IgD-negative memory B cell (primary cell): ENCODE measurements at regions not wholly inside any gene's neighbourhood (a gene's known extent, or its start where the extent isn't known, plus 50 kb on each side); places are given as distances from the start of the nearest gene placed in this dataset.
"Not testable (repeated sequence)": the region's sequence is repeated elsewhere in the genome, so short reads cannot be mapped to it uniquely, and the experiment has no call there.

ENCODE experiments used
- H3K27ac Mint-ChIP-seq, 3 donors: one replicate each; pipeline ENCODE4 v1.8.0; 2020 to 2022; ENCODE audit warnings: mild to moderate bottlenecking in 3 of 3, mixed read lengths in 3 of 3, moderate library complexity in 1 of 3
- H3K27me3 Mint-ChIP-seq: one replicate; pipeline ENCODE4 v1.8.0; 2021; ENCODE audit warnings: mixed read lengths
- H3K36me3 Mint-ChIP-seq: one replicate; pipeline ENCODE4 v1.8.0; 2020; ENCODE audit warnings: mild to moderate bottlenecking, mixed read lengths
- H3K4me1 Mint-ChIP-seq, 3 donors: one replicate each; pipeline ENCODE4 v1.8.0; 2020 to 2022; ENCODE audit warnings: mixed read lengths in 3 of 3, mild to moderate bottlenecking in 1 of 3
- H3K4me3 Mint-ChIP-seq, 4 donors: one replicate each; pipeline ENCODE4 v1.8.0; 2020 to 2022; ENCODE audit warnings: mild to moderate bottlenecking in 4 of 4, mixed read lengths in 4 of 4, moderate library complexity in 3 of 4
- H3K9me3 Mint-ChIP-seq, 3 donors: one replicate each; pipeline ENCODE4 v1.8.0; 2020 to 2021; ENCODE audit warnings: mixed read lengths in 3 of 3, mild to moderate bottlenecking in 1 of 3

DNA sequence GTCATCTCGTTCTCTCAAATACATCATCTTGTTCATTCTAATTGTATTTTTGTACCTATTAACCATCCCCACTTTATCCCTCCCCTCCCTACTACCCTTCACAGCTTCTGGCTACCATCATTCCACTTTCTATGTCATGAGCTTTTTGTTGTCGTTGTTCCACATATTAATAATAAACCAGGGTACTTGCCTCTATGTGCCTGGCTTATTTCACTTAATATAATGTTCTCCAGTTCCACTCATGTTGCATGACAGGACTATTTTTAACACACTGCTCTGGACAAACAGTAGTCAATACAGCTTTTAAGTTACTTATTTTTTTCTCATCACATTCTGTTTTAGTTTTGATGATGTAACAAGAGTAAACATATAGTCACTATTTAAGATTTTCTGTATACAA, 872.3 kb downstream of the SLITRK1 start:
- Mint-ChIP-seq H3K4me1 (no peaks in the 10 kb centered on the region), H3K27me3 (no peaks in the 10 kb centered on the region), H3K9me3 (peaks cover 1 to 8% (median 2%) of the 10 kb centered on the region in 3 donors), H3K4me3 (no peak overlapping the region), H3K27ac (no peak overlapping the region), H3K36me3 (no peaks in the 10 kb centered on the region)

DNA sequence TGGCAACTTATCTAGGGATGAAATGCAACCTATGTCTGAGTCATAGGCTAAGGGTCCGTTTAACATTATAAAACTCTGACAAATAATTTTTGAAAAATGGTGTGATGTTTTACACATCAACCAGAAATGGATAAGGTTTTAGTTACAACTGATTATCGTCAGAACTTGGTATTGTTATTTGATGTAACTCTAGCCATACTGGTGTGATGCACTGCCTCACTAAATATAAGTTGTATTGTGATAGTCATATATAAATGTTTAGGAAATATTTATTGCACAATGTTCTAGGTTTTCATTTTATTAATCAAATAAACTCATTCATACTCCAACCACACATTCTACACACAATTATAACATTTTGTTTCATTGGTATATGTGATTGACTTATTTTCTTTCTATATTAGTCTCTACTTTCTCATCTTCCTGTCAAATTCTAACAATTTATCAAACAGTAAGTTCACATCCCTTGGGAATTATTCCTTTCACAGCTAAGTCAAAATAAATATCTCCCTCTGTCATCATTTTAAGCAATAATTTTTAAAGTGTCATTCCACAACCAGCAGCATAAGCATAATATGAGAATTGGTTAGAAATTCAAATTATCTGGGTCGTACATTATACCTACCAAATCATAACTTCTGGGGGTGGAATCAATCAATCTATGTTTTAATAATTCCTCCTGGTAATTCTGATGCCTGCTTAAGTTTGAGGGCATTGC, 873.9 kb downstream of the SLITRK1 start:
- Mint-ChIP-seq H3K27me3 (no peaks in the 10 kb centered on the region), H3K4me1 (no peaks in the 10 kb centered on the region), H3K9me3 (peaks cover 1 to 12% (median 2%) of the 10 kb centered on the region in 3 donors), H3K27ac (no peak overlapping the region), H3K36me3 (no peaks in the 10 kb centered on the region), H3K4me3 (no peak overlapping the region)

DNA sequence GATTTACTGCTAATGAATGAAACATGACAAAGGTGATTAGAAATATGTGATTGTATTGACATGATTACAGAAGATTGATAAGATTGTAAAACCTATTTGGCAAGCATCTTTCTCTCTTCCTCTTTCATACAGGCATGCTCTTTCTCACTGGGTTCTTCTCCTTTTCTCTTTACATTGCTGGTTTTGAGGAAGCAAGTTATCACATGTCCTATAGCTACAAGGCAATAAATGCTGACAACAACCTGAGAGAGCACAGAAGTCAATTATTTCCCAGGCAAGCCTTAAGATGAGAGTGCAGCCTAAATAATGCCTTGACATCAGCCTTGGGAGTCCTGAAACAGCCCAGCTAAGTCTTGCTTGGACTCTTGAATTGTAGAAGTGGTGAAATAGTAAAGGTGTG, 875.0 kb downstream of the SLITRK1 start:
- Mint-ChIP-seq H3K9me3 (peaks cover 1 to 16% (median 2%) of the 10 kb centered on the region in 3 donors), H3K27me3 (no peaks in the 10 kb centered on the region), H3K4me1 (peaks cover 0 to 1% (median 0%) of the 10 kb centered on the region in 3 donors), H3K36me3 (no peaks in the 10 kb centered on the region), H3K4me3 (peak overlapping the region in 1 of 4 donors; percentile 56), H3K27ac (no peak overlapping the region)

DNA sequence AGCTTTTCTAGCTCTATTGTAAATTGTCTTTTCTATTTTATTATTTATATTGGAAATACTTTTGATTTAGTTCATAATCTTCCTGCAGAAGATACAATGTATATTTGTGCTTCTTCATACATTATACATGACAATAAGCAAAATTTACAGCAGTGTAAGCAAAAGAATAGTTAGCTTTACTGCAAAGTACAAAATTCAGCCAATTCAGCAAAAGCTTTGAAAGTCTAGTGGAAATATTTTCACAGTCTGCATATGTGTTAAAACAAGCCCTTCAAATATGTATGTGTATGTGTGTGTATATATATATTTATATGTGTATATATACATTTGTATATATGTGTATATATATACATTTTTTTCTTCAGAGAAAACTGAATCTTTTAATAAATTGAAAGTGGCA, 879.1 kb downstream of the SLITRK1 start:
- H3K9me3 Mint-ChIP-seq: peaks cover 0 to 11% (median 5%) of the 10 kb centered on the region in 3 donors
- H3K4me3 Mint-ChIP-seq: no peak overlapping the region
- H3K36me3 Mint-ChIP-seq: no peaks in the 10 kb centered on the region
- H3K27ac Mint-ChIP-seq: no peak overlapping the region
- no peaks in the 10 kb centered on the region for H3K27me3 Mint-ChIP-seq
- H3K4me1 Mint-ChIP-seq: peaks cover 0 to 1% (median 0%) of the 10 kb centered on the region in 3 donors

DNA sequence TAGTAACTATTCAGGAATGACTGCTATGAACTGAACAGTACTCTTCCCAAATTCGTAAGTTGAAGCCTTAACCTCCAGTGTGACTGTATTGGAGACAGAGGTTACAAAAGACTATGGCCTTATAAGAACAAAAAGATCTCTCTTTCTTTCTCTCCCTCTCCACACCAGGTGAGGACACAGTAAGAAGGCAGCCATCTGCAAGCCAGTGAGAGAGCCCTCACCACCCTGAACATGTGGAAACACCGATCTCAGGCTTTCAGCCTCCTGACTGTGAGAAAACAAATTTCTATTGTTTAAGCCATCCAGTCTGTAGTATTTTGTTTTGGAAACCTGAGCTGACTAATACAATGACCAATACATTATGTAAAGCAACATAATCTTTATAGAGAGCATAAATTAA, 888.9 kb downstream of the SLITRK1 start:
- Mint-ChIP-seq H3K27me3 (no peaks in the 10 kb centered on the region), H3K4me3 (no peak overlapping the region), H3K9me3 (peaks cover 0 to 4% (median 2%) of the 10 kb centered on the region in 3 donors), H3K4me1 (no peaks in the 10 kb centered on the region), H3K27ac (no peak overlapping the region), H3K36me3 (no peaks in the 10 kb centered on the region)

DNA sequence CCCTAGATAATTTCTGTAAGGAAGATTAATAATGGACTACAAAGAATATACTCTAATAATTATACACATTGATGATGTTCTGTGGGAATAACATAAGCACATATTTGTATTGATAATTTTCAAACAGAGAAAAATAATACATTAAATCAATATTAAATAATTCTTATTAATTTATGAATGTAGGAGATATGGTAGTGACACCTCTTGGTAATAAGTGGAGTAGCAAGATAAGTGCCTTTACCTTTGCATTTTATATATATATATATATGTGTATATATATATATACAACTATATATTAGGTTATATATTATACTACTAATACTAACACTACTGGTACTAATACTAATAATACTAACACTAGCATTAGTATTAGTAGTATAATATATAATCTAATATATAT, 905.8 kb downstream of the SLITRK1 start:
- H3K4me3 Mint-ChIP-seq: no peak overlapping the region
- H3K27me3 Mint-ChIP-seq: no peaks in the 10 kb centered on the region
- H3K4me1 Mint-ChIP-seq: no peaks in the 10 kb centered on the region
- H3K27ac Mint-ChIP-seq: no peak overlapping the region
- peaks cover 2 to 12% (median 3%) of the 10 kb centered on the region in 3 donors for H3K9me3 Mint-ChIP-seq
- no peaks in the 10 kb centered on the region for H3K36me3 Mint-ChIP-seq

DNA sequence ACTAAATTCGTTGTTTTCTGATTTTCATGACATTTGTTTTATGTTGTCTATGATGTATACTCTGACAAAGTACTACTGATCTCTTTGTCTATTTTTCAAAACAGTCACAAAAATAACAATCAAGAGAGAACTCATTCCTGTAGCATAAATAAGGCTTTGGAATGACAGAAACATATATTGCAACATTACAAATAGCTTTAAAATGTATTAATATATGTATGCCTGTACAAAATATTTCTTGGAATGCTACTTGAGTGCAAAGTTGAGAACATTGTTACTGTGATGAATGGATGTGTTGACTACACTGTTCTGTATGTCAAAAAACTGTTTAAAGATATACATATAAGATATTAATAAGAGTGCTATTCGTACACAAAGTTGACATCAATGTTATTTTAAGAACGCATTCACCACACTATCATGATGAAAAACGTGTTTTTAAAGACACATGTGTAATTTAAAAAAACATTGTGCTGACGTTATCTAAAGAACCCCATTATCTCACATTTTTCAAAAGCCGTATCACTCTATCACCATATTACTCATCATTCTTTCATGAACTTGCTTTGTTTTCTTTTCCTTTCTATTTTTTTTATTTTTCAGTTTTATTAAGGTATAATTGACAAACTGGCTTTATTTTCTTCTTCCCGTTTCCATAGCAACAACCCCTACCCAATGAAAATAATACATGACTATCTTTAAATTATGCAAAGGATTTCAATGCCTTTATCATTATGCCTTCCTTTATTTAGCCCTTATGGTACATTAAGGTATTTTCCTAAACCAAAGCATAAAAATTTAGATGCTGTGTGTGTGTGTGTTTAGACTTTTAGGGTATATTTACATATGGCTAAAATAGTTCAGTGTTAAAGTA, 918.8 kb downstream of the SLITRK1 start:
- Mint-ChIP-seq H3K9me3 (peaks cover 2 to 7% (median 4%) of the 10 kb centered on the region in 3 donors), H3K4me3 (no peak overlapping the region), H3K27ac (no peak overlapping the region), H3K27me3 (no peaks in the 10 kb centered on the region), H3K36me3 (peaks cover 2% of the 10 kb centered on the region), H3K4me1 (no peaks in the 10 kb centered on the region)

DNA sequence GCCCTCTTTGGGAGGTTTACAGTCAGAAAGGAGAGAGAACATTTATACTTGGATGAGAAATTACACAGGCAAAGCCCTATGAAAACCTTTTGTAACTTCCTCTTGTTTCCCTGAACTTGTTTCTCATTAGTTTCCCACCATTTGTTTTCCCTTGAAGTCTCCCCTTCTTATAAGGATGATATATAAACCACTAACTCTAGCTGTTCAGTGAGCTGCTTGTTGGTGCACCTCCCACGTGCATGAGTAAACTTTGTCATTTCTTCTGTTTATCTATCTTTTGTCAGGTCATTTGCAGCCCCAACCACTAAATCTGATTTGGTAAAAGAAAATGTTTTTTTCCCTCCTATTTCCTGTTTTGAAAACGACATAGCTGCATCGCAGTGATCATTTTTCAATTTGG, 919.9 kb downstream of the SLITRK1 start:
- Mint-ChIP-seq H3K27ac (no peak overlapping the region), H3K4me1 (no peaks in the 10 kb centered on the region), H3K9me3 (peaks cover 1 to 7% (median 2%) of the 10 kb centered on the region in 3 donors), H3K36me3 (peaks cover 2% of the 10 kb centered on the region), H3K4me3 (no peak overlapping the region), H3K27me3 (no peaks in the 10 kb centered on the region)

DNA sequence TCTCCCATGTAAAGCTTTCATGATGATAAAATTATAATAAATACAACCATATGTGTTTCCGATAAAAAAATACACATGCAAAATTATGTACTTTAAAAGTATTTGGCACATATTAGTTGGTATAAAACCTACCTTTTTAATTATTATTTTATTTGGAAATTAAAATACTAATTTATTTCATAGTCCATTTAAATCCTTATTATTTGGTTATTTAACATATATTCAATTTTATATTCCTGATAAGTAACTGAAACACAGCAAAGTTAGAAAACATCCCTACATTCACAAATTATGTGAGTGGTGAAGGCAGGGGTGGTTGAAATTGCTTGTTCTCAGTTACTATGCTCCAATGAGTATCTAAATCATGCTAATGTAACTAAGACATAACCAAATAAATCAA, 920.5 kb downstream of the SLITRK1 start:
- Mint-ChIP-seq H3K4me1 (no peaks in the 10 kb centered on the region), H3K36me3 (no peaks in the 10 kb centered on the region), H3K27ac (no peak overlapping the region), H3K9me3 (peaks cover 1 to 7% (median 3%) of the 10 kb centered on the region in 3 donors), H3K4me3 (no peak overlapping the region), H3K27me3 (no peaks in the 10 kb centered on the region)

DNA sequence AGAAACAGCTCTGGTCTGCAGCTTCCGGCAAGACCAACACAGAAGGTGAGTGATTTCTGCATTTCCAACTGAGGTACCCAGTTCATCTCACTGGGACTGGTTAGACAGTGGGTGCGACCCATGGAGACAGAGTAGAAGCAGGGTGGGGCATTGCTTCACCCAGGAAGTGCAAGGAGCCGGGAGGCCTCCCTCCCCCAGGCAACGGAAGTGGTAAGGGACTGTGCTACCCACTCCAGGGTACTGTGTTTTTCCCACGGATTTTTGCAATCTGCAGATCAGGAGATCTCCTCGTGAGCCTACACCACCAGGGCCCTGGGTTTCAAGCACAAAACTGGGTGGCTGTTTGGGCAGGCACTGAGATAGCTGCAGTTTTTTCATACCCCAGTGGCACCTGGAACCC, 929.9 kb downstream of the SLITRK1 start:
- peaks cover 0 to 14% (median 10%) of the 10 kb centered on the region in 3 donors for H3K9me3 Mint-ChIP-seq
- not testable (repeated sequence) for H3K27ac Mint-ChIP-seq, H3K4me3 Mint-ChIP-seq, H3K27me3 Mint-ChIP-seq, H3K36me3 Mint-ChIP-seq, H3K4me1 Mint-ChIP-seq

DNA sequence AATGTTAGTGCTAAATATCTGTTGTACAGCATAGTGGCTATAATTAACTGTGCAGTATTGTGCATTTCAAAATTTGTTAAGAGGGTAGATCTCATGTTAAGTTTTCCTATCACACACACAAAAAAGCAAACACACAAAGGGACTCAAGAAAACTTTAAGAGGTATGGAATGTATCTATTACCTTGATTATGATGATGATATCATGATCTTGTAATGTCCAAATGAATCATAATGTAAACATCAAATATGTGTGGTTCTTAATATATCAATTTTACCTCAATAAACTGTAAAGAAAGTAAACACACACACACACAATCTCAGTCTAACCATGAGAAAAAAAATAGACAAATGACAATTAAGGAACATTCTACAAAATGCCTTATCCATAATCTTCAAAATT, 934.6 kb downstream of the SLITRK1 start:
- Mint-ChIP-seq H3K4me3 (no peak overlapping the region), H3K36me3 (no peaks in the 10 kb centered on the region), H3K9me3 (peaks cover 0 to 16% (median 6%) of the 10 kb centered on the region in 3 donors), H3K27me3 (no peaks in the 10 kb centered on the region), H3K27ac (no peak overlapping the region), H3K4me1 (no peaks in the 10 kb centered on the region)

DNA sequence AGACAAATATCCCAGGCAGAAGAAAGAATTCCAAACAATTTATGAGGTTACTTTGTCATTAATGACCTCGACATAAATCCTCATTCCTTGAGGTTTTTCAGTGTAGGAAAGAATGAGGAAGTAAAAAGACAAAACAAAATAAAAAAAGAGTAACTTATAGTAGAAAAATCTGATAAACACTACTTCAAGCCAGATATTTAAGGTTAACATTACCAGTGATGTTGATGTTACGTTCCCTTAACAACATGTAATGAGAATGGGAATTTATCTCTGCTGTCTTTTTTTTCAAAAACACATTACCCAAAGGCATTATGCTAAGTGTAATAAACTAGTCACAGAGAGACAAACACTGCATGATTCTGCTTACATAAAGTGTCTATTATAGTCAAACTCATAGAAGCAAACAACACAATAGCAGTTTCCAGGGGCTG, 935.1 kb downstream of the SLITRK1 start:
- Mint-ChIP-seq H3K4me3 (no peak overlapping the region), H3K27me3 (no peaks in the 10 kb centered on the region), H3K4me1 (no peaks in the 10 kb centered on the region), H3K36me3 (no peaks in the 10 kb centered on the region), H3K27ac (no peak overlapping the region), H3K9me3 (peaks cover 0 to 16% (median 6%) of the 10 kb centered on the region in 3 donors)

DNA sequence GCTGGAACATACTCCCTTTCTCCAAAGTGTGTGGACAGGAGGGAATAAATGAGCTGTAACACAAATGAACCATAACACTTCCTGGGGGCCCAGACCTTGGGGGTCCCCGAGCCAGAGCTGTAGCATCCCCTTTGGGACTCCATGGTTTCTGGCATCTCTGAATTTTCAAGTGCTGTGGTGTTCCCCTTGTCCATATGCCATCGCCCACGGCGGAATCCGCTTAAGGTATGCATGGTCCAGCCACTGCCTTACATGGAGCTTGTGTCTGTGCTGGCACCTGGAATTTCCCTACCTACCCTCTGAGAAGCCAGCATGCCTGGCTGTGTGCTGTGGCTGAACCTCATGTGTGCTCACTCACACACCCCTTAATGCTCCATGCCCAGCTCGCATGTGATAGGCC, 943.6 kb downstream of the SLITRK1 start:
- H3K27me3 Mint-ChIP-seq: no peaks in the 10 kb centered on the region
- no peaks in the 10 kb centered on the region for H3K36me3 Mint-ChIP-seq
- H3K27ac Mint-ChIP-seq: no peak overlapping the region
- peaks cover 0 to 4% (median 2%) of the 10 kb centered on the region in 3 donors for H3K9me3 Mint-ChIP-seq
- H3K4me1 Mint-ChIP-seq: peaks cover 0 to 1% (median 0%) of the 10 kb centered on the region in 3 donors
- no peak overlapping the region for H3K4me3 Mint-ChIP-seq

DNA sequence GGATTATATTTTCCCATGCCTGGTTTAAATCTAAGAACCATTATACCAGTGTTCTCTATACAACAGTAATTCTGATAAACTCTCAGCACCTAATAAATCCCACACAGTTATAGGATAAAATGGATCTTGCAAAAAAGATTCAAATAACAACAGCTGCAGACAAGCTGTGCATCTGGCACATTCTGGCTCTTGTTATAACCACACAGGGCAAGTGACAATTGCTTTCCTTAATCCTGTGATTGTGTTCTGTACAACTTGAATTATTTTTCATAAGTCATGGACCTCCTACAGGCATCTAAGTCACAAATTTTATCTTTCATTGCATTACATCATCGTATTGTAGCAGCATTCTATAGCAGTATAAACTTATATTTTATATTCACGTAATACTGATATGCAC, 948.3 kb downstream of the SLITRK1 start:
- Mint-ChIP-seq H3K9me3 (peaks cover 0 to 6% (median 2%) of the 10 kb centered on the region in 3 donors), H3K27ac (no peak overlapping the region), H3K4me1 (peaks cover 0 to 1% (median 0%) of the 10 kb centered on the region in 3 donors), H3K27me3 (no peaks in the 10 kb centered on the region), H3K4me3 (no peak overlapping the region), H3K36me3 (no peaks in the 10 kb centered on the region)

DNA sequence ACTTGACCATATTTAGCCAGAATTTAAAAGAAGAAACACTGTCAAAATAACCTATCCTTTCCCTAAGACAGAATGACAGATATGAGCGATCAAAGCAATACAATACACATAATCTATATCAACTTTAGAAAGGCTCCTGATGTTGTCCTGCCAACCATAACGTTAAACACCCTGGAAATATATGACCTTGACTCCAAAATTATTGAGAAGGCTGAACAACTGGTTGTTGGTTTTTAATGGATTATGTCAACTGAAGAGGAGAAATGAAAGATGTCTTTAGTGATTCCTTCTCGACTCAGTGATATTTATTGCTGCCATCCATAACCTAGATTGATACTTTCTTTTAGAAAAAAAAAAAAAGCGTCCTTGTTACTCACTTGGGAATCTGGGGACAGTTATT, 957.2 kb downstream of the SLITRK1 start:
- Mint-ChIP-seq H3K4me3 (no peak overlapping the region), H3K9me3 (peaks cover 0 to 11% (median 5%) of the 10 kb centered on the region in 3 donors), H3K4me1 (no peaks in the 10 kb centered on the region), H3K36me3 (no peaks in the 10 kb centered on the region), H3K27me3 (no peaks in the 10 kb centered on the region), H3K27ac (no peak overlapping the region)
